GM18951 (cell line): ENCODE measurements at regions not wholly inside any gene's neighbourhood (a gene's known extent, or its start where the extent isn't known, plus 50 kb on each side); places are given as distances from the start of the nearest gene placed in this dataset.

Experiments used
- POLR2A ChIP-seq: IDR thresholded peaks from 4 replicates; pipeline ENCODE4 v1.6.1; 2011; ENCODE audit warnings: mild to moderate bottlenecking; ENCODE audit not compliant: insufficient read length, insufficient read depth; ENCODE audit errors: extremely low read depth
- in situ Hi-C: fragments of 300-500 bp; cut with MboI; formaldehyde crosslinking; loops from one replicate; pipeline ENCODE4 v1.12.0; 2022; ENCODE audit warnings: low sequenced_read_pairs, mixed read lengths, inconsistent platforms; ENCODE audit not compliant: unreplicated experiment

- in situ Hi-C loops: no loop called here
- no peak for TF ChIP-seq POLR2A
Observed at GRCh38 chrX:39741904-39742303, 355.9 kb downstream of the BCOR start.

GRCh38 chrX:39745818-39746217, 351.9 kb downstream of the BCOR start:
- TF ChIP-seq POLR2A: no peak
- in situ Hi-C loops: no loop called here

- TF ChIP-seq POLR2A: no peak
- in situ Hi-C loops: no loop called here
Observed at GRCh38 chrX:39749135-39749534, 348.6 kb downstream of the BCOR start.

- in situ Hi-C loops: no loop called here
Observed at GRCh38 chrX:39749728-39750127, 348.0 kb downstream of the BCOR start.

GRCh38 chrX:39750256-39750790, 347.4 kb downstream of the BCOR start:
- in situ Hi-C loops: no loop called here
- no peak for TF ChIP-seq POLR2A

More at GRCh38 chrX:39749728-39750127, 348.0 kb downstream of the BCOR start:
- no peak for TF ChIP-seq POLR2A

GRCh38 chrX:39750848-39751247, 346.9 kb downstream of the BCOR start:
- in situ Hi-C loops: no loop called here
- no peak for TF ChIP-seq POLR2A

GRCh38 chrX:39752815-39753214, 344.9 kb downstream of the BCOR start:
- TF ChIP-seq POLR2A: no peak
- in situ Hi-C loops: no loop called here

- in situ Hi-C loops: no loop called here
- no peak for TF ChIP-seq POLR2A
Observed at GRCh38 chrX:39753293-39753996, 344.3 kb downstream of the BCOR start.

- TF ChIP-seq POLR2A: no peak
- in situ Hi-C loops: no loop called here
Observed at GRCh38 chrX:39755143-39756032, 342.4 kb downstream of the BCOR start.

- TF ChIP-seq POLR2A: no peak
- in situ Hi-C loops: no loop called here
Observed at GRCh38 chrX:39756086-39756883, 341.5 kb downstream of the BCOR start.

- in situ Hi-C loops: no loop called here
- TF ChIP-seq POLR2A: no peak
Observed at GRCh38 chrX:39757971-39758370, 339.8 kb downstream of the BCOR start.

GRCh38 chrX:39758791-39759525, 338.8 kb downstream of the BCOR start:
- no peak for TF ChIP-seq POLR2A
- in situ Hi-C loops: no loop called here
